ENCODE measurements at regions not wholly inside any gene's neighbourhood (a gene's known extent, or its start where the extent isn't known, plus 50 kb on each side); places are given as distances from the start of the nearest gene placed in this dataset.
"Not testable (repeated sequence)": the region's sequence is repeated elsewhere in the genome, so short reads cannot be mapped to it uniquely, and the experiment has no call there.

DNA sequence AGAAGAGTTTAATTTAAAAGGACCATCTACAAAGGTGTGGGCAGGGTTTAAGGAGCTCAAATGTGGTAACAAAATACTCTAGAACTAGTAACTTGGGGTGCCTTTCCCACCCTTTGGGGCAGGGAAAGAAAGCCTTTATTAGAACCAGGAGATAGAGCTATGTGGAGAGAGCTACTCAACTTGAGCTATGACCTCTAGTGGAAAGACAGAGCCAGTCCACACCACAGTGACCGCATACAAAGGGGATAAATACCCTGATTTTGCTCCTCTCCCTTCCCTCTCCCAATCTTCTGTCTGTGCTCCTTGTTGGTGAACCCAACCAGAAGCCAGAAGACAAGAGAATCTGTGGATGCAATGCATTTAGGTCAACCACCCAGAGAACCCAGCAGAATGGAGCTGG, 54.4 kb upstream of the JAK1 start:
- DNase-seq (ENCODE audit: low spot score): peak; percentile 13

DNA sequence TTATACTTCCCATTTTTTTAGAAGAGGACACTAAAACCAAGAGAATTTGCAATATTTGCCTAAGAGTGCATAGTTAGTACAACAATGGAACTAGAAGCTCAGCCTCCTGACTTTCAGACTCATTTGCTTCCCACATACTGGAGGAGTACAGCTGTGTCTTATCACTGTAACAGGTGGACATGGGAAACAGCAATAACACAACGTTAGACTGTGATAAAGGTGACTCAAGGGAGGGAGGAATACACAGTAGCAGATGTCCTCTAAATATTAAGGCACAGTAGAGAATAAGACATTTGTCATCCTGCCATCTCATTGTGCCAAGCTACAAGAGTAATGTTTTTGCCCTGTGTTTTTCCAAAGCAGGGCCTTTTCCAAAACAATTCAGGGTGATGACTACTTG, 55.4 kb upstream of the JAK1 start:
- DNase-seq (ENCODE audit: low spot score): no peak

- no peak for DNase-seq (ENCODE audit: low spot score)
Observed at GRCh38 chr1:65022216-65022615, 55.9 kb upstream of the JAK1 start.

- DNase-seq (ENCODE audit: low spot score): no peak
Observed at GRCh38 chr1:65025794-65026193, 59.4 kb upstream of the JAK1 start.

DNA sequence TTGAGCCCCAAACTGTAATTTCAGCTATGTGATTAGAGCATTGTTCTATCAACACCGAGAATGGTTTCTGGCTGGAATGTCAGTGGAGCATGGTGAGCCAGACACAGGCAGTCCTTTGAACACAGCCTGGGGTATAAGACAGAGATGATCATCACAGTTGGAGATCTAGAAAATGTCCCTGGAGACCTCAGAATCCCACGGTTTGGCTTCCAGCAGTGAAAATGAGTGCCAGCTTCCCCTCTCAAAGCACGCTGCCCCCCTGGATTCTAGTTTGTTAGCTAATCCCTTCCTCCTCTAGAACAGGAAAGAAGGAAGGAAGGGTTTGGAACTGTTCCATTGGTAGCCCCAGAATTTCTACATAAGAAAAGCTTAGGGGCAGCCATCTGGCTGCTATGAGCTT, 59.9 kb upstream of the JAK1 start:
- DNase-seq (ENCODE audit: low spot score): no peak

DNA sequence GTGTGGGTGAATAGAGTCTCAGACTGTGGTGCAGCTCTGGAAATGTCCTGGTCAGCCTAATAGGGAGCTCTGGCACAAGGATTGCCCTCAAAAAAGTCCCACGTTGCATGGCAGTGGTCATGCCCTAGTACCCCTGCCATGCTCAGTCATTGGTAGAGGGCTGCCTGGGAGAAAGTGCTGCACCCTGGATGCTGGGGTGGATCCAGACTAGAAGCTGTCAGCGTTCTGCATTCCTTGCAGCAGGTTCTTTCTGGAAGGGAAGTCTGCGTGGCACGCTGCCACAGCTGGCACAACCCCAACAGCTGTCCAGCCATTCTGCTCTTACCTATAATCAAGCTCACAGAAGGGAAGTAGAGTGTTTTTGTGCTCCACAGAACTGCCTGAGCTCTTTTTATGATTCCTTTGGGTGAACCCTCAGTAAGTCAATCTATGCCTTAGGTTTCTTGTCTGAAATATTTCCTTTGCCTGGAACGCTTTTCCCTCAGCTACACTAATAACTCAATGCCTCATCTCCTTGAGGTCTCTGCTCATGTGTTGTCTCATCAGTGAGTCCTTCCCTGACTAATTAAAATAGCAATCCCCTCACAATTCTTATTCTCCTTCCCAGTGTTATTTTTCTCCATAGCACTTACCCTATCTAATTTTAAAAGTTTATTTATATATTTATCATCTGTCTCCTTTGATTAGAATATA, 61.5 kb upstream of the JAK1 start:
- DNase-seq (ENCODE audit: low spot score): peak; percentile 63

GRCh38 chr1:65029434-65029833, 63.1 kb upstream of the JAK1 start:
- DNase-seq (ENCODE audit: low spot score): not testable (repeated sequence)

DNA sequence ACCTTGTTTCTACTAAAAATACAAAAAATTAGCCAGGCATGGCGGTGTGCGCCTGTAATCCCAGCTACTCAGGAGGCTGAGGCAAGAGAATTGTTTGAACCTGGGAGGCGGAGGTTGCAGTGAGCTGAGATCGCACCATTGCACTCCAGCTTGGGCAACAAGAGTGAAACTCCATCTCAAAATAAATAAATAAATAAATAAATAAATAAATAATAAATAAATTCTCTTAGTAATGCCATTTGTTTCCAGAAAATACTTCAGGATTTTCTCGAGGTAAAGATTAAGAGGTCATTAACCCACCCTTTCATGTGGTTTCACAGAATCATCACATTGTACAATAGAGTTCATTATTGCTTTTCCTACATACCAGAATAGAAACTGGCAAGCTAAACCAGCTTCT, 68.5 kb upstream of the JAK1 start:
- not testable (repeated sequence) for DNase-seq (ENCODE audit: low spot score)

GRCh38 chr1:65036570-65037051, 70.3 kb upstream of the JAK1 start:
- no peak for DNase-seq (ENCODE audit: low spot score)

GRCh38 chr1:65039066-65039465, 72.7 kb upstream of the JAK1 start:
- no peak for DNase-seq (ENCODE audit: low spot score)

DNA sequence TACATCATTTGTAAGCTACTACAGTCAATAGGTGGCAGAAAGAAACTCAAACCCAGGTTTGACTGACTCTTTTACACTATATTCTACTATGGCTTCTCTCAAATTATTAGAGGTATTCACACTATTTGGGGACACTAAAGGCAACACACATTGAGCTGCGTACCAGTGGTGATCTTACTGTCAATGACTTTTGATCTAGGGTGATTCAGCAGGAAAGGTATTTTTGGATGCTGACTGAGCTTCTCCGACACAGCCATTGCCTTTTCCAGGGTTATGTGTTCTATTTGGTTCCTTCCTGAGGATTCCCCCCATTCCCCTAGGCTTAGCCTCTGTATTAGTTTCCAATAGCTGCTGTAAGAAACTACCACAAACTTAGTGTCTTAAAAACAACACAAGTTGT, 73.2 kb upstream of the JAK1 start:
- peak; percentile 12 for DNase-seq (ENCODE audit: low spot score)

DNA sequence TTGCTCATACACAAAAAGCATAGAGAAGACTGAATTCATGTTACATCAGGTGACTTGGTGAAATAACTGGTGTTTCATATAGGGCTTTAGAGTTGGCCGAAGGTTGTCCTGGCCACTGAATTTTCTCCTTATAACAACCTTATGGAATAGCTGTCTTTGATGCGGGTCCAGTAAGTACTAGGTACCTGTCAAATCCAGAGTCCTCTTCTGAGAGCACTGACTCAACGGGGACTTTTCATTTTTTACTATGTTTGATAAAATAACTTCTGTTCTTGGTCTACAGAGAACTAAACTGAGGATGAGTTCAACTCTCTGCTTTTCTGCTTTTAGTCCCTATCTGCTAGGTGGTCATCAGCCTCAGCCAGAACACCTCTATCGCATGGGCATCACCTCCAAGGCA, 76.1 kb upstream of the JAK1 start:
- no peak for DNase-seq (ENCODE audit: low spot score)

DNA sequence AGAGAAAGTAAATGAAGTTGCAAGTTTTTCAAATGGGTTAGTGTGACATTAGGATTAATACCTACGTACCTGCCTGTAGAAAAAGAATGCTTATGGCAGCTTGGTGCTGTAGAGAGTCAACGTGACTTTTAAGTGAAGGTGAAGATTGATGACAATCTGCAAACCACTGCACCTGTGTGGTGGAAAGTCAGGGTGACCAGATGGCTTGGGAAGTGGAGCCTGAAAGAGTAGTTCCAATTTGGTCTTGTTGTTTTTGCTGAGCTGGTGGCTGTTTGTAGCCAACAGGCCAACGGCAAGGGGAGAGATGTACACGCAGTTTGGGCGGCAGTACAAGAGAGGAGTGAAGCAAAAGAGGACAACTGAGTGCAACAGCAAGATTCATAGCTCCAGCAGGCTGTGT, 78.1 kb upstream of the JAK1 start:
- DNase-seq (ENCODE audit: low spot score): no peak

- no peak for DNase-seq (ENCODE audit: low spot score)
Observed at GRCh38 chr1:65045022-65045817, 78.9 kb upstream of the JAK1 start.

- DNase-seq (ENCODE audit: low spot score): peak; percentile 4
Observed at GRCh38 chr1:65048335-65048734, 82.0 kb upstream of the JAK1 start.

- no peak for DNase-seq (ENCODE audit: low spot score)
Observed at GRCh38 chr1:65049941-65050713, 83.8 kb upstream of the JAK1 start.

DNA sequence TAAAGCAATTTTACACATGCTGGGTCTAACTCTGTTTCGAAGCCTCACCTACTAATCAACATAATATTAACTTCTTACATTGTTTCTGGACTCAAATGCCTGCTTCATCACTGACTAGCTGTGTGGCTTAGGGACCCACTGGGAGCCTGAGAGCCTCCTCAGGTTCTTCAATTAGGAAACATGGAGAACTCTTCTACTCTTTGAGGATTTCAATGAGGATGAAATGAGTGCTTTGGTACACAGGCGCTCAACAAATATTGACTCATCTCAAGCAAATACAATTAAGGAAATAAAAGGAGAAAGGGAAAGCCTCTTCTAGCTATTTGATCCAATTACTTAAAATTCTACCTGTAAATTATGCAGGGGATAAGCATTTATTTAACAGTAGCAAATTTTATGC, 84.4 kb upstream of the JAK1 start:
- no peak for DNase-seq (ENCODE audit: low spot score)

DNA sequence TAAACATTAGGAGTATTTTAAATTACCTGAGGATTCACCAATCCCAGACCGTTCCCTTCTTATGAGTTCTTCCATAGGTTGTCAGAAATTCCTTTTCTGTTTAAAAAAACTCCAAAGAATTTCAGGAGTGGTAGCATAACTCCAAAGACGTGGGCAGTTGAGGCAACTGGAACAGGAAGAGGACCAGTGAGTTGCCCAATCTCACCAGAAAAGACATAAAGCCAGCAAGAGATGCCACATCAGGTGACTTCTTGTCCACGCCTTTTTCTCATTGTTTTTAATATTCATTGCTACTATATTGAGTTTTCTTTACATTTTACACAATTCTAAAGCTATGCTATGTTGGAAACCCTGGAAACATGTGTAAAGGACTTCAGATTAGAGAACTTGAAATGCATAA, 88.1 kb upstream of the JAK1 start:
- no peak for DNase-seq (ENCODE audit: low spot score)

GRCh38 chr1:65055747-65056146, 89.4 kb upstream of the JAK1 start:
- DNase-seq (ENCODE audit: low spot score): no peak

DNA sequence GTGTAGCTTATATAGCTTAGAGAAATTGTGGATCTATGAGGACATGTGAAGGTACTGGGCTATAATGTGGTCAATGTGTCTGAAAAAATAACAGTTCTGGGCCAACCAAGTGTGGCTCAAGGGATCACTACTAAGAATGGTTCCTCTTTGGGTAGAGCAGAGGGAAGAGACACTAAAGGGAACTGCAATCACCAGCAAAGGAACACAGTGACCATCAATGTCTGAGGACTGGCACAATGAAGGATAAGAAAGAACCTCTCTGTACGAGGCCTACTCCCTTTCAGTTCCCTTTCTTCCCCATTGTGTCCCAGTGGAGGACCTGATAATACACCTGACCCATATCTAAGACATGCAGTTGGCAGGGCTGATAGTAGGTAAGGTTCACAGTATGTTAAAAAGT, 89.9 kb upstream of the JAK1 start:
- no peak for DNase-seq (ENCODE audit: low spot score)

DNA sequence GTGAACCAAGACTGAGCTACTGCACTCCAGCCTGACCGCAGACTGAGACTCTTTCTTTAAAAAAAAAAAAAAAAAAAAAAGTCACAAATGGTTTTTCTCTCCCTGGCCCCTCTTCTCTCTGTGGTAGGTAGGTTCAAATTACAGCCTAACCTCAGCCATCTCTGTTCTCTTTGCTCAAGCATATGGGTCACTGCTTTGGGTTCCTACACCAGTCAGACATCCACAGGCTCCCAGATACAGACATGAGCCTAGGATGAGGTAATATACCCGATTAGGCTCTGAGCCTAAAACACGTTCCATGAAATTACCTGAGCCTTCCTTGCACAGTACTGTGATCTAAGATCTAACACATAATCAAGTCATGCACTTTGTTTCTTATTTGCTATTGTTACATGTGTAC, 90.5 kb upstream of the JAK1 start:
- DNase-seq (ENCODE audit: low spot score): no peak

DNA sequence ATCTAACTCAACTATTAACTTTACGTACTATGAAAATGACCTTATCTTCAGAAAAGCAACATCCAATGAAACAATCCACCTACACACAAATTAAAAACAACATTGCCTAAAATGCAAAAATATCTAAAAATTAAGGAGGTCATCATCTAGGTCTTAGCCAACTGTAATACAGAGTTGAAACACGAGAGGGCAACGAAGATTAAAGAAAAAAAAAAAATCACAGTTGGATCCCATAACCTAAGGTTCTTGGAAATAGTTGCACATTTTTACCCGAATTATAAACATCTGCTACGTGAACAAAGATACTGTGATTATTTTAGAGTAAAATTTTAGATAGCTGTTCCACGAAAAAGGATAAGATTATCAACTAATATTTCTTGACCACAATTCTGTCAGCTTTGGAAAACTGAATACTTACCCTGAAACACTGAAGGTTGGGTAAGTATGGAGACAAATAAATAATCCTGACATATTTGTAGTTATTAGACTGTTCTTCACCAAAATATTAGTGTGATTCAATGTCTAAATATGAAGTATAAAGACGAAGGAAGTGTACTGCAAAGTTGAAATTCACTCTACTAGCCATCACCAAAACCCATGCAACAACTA, 88.0 kb upstream of the AK4 start:
- DNase-seq (ENCODE audit: low spot score): peak; percentile 32

All from kidney tubule cell (primary cell).